H1 (cell line): ENCODE measurements at regions not wholly inside any gene's neighbourhood (a gene's known extent, or its start where the extent isn't known, plus 50 kb on each side); places are given as distances from the start of the nearest gene placed in this dataset.

Experiments
- CBX8 ChIP-seq: fragments of 300-800, 300-1000 bp; sonication (generic); IDR thresholded peaks from 2 replicates; pipeline ENCODE4 v1.7.1; 2016; ENCODE audit warnings: low read depth, low read length, borderline replicate concordance
- CEBPB ChIP-seq: IDR thresholded peaks from 2 replicates; pipeline ENCODE4 v1.6.1; 2012; ENCODE audit warnings: low read depth, low read length
- CHD1 ChIP-seq: IDR thresholded peaks from 2 replicates; pipeline ENCODE4 v1.6.1; 2012; ENCODE audit warnings: low read depth, low read length, improper control_type of control experiment
- CHD2 ChIP-seq: IDR thresholded peaks from 2 replicates; pipeline ENCODE4 v1.6.1; 2012; ENCODE audit warnings: low read length, improper control_type of control experiment
- GABPA ChIP-seq: IDR thresholded peaks from 2 replicates; pipeline ENCODE4 v1.6.1; 2011; ENCODE audit warnings: mild to moderate bottlenecking, low read length, moderate library complexity, borderline replicate concordance; ENCODE audit not compliant: insufficient read depth
- POLR2A ChIP-seq, 2 experiments: IDR thresholded peaks; 1 replicate in 1 of 2; 2 replicates in 1 of 2; pipeline ENCODE4 v1.6.1; 2011; ENCODE audit warnings: low read depth in 2 of 2, low read length in 2 of 2, mild to moderate bottlenecking in 2 of 2; ENCODE audit errors: control extremely low read depth in 1 of 2
- POLR2AphosphoS5 ChIP-seq: IDR thresholded peaks from 2 replicates; pipeline ENCODE4 v1.6.1; 2011; ENCODE audit warnings: low read depth, low read length
- RAD21 ChIP-seq, 2 experiments: IDR thresholded peaks in 1 of 2; conservative IDR thresholded peaks in 1 of 2; 2 replicates each; pipeline ENCODE4 v1.6.1; 2011; ENCODE audit warnings: low read depth in 2 of 2, low read length in 2 of 2, improper control_type of control experiment in 1 of 2, inconsistent platforms in 1 of 2, mild to moderate bottlenecking in 1 of 2, moderate library complexity in 1 of 2
- RNF2 ChIP-seq: fragments of 200-900, 300-1000 bp; sonication (generic); IDR thresholded peaks from 2 replicates; pipeline ENCODE4 v1.7.1; 2016; ENCODE audit warnings: borderline replicate concordance, low read depth, mild to moderate bottlenecking, antibody characterized with exemption, low read length; ENCODE audit not compliant: poor library complexity, severe bottlenecking; ENCODE audit errors: missing control alignments
- SP2 ChIP-seq: IDR thresholded peaks from 2 replicates; pipeline ENCODE4 v1.6.1; 2012; ENCODE audit warnings: mild to moderate bottlenecking, low read length, inconsistent platforms
- TAF1 ChIP-seq: IDR thresholded peaks from 2 replicates; pipeline ENCODE4 v1.6.1; 2011; ENCODE audit warnings: mild to moderate bottlenecking, low read depth, low read length
- ZNF274 ChIP-seq: IDR thresholded peaks from 2 replicates; pipeline ENCODE4 v1.7.0; 2012; ENCODE audit warnings: low read length, borderline replicate concordance; ENCODE audit errors: extremely low read depth
- TF ChIP-seq, protein P1 (sequence below), 3 experiments: IDR thresholded peaks; 1 replicate in 2 of 3; 2 replicates in 1 of 3; pipeline versions ENCODE4 v1.5.1 to v1.6.1; 2011; ENCODE audit warnings: low read length in 3 of 3, mild to moderate bottlenecking in 3 of 3, inconsistent platforms in 2 of 3, low read depth in 1 of 3, moderate library complexity in 1 of 3; ENCODE audit not compliant: insufficient read depth in 1 of 3; ENCODE audit errors: control extremely low read depth in 1 of 3
- TF ChIP-seq, protein P2 (sequence below): IDR thresholded peaks from 2 replicates; pipeline ENCODE4 v1.6.1; 2012; ENCODE audit warnings: inconsistent platforms

GRCh38 chr1:37181425-37181824 lies 147.1 kb upstream of the GRIK3 start:
- TF ChIP-seq CBX8 (no peak), ZNF274 (no peak), POLR2A (IDR thresholded peaks at IDR 0.05; ENCODE audit: control extremely low read depth in 1 of 2, low read depth in 2 of 2, low read length in 2 of 2) (no peak), CEBPB (no peak), GABPA (no peak), SP2 (no peak), TAF1 (no peak), RNF2 (no peak), CHD2 (no peak), CHD1 (no peak), RAD21 (IDR thresholded peaks at IDR 0.05 in 1 of 2, conservative IDR thresholded peaks at IDR 0.05 in 1 of 2; ENCODE audit: low read depth in 2 of 2, low read length in 2 of 2) (no peak), POLR2AphosphoS5 (no peak)
- TF ChIP-seq, protein P1, sequence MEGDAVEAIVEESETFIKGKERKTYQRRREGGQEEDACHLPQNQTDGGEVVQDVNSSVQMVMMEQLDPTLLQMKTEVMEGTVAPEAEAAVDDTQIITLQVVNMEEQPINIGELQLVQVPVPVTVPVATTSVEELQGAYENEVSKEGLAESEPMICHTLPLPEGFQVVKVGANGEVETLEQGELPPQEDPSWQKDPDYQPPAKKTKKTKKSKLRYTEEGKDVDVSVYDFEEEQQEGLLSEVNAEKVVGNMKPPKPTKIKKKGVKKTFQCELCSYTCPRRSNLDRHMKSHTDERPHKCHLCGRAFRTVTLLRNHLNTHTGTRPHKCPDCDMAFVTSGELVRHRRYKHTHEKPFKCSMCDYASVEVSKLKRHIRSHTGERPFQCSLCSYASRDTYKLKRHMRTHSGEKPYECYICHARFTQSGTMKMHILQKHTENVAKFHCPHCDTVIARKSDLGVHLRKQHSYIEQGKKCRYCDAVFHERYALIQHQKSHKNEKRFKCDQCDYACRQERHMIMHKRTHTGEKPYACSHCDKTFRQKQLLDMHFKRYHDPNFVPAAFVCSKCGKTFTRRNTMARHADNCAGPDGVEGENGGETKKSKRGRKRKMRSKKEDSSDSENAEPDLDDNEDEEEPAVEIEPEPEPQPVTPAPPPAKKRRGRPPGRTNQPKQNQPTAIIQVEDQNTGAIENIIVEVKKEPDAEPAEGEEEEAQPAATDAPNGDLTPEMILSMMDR (IDR thresholded peaks at IDR 0.05; ENCODE audit: control extremely low read depth in 1 of 3, insufficient read depth in 1 of 3, low read depth in 1 of 3, low read length in 3 of 3), result no peak
- TF ChIP-seq, protein P2, sequence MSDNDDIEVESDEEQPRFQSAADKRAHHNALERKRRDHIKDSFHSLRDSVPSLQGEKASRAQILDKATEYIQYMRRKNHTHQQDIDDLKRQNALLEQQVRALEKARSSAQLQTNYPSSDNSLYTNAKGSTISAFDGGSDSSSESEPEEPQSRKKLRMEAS, result no peak
